ENCODE measurements at regions not wholly inside any gene's neighbourhood (a gene's known extent, or its start where the extent isn't known, plus 50 kb on each side); places are given as distances from the start of the nearest gene placed in this dataset.

GRCh38 chr13:50511877-50512341 lies 331.6 kb downstream of the DLEU7 start:
- no peak for DNase-seq

DNA sequence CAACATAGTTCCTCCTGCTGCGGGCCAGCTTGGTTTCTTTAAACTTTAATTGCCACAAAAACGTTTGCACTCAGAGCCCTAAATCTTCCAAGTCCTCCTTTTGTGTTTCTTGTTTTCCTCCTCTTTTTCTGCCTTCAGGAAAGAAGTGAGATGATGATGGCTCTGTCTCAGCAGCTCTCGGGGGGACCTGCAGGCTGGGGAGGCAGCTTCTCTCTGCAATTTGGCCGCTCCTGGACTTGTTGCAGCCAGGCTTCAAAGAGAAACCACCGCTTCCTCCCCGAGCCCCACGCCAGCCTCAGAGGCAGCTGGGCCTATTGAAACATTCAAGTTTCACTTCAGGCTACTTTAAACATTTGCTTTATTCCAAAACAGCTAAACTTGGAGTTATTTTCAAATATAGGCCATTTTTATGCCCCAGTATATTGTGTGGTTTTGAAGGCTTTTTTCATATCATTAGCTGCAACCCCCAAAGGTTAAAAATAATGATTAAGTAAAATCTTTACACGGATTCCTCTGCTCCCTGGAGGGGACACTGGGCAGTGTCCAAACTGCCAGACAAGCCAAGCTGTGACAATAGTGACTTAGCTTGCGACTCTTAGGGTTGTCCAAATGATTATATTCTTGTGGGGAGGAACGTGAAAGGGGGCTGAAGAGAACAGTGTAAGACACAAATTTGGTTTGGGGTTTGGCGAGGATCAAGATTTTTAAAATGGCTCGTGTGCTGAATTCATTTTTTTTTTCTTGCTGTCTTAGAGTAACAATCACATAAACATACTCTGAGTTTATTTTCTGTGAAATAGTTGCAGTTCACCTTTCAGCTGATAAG lies 330.8 kb downstream of the DLEU7 start:
- DNase-seq, result no peak

GRCh38 chr13:50513300-50513877 lies 330.1 kb downstream of the DLEU7 start:
- no peak for DNase-seq

DNA sequence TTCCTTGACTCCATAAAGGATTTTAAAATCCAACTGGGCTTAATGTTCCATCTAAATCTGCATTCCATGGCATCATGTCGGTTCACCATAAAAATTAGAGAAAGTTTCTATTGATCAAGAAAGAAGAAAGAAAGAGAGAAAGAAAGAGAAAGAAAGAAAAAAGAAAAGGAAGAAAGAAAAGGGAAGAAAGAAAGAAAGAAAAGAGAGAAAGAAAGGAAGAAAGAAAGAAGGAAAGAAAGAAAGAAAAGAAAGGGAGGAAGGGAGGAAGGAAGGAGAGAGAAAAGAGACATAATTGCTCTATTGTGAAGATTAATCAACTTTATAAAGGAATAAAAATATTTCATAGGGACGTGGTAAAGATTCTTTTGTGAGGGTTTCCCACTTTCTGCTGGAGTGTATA lies 329.2 kb downstream of the DLEU7 start:
- no peak for DNase-seq

- no peak for DNase-seq
These were observed 325.4 kb downstream of the DLEU7 start for GRCh38 chr13:50518131-50518530.

DNA sequence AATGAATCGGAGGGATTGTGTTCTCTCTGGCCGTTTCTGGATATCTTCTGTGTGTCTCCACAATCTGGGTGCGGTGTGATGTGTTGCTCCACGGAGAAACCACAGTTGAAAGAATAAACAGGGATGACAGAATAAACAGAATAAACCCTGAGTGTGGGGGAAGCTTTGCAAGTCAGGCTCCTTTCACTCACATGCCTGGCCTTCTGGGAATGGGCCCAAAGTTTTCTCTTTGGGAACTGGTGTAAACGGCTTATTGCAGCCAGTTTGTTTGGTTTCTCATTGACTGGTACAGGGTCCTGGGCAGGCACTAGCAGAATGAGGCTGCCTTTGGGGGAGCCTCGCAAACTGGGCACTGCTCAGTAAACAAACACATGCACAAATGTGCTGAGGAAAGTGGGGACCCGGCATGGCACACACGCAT lies 324.7 kb downstream of the DLEU7 start:
- DNase-seq, result no peak

- no peak for DNase-seq
These were observed 323.6 kb downstream of the DLEU7 start for GRCh38 chr13:50519866-50520265.

DNA sequence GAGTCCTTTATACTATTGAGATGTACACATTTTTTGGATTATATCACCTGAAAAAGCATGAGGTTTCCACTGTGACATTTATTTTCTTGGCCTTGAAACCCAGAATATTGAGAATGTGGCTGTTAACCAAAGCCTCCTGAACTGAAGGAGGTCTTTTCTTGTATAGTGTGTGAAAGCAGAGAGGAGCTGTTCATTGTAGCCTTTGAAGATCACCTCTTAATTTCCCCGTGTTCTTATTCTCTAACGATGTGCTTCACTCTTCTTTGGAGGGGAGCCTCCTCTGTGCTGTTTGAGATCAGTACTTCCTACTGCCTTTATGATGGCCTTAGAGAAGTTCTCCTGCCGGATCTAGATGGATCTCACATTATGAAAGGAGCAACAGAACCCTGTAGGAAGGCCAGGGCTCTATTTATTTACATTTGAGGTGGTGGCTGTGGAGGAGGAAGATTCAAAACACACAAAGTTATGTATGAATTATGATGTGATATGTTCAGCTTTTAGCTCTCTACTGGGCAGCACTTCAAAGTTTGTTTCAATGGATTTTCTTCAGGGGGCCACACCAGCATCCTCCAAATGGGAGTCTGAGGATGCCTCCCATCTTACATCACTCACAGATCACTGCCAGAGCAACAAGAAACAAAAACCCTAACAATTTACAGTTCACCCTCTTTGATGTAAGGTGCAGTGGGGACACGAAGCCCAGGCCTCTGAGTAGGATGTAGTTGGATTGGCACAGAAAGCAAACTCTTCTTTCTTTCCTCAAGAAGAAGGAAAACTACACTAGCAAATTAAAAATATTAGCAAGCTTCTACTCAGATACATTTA lies 322.3 kb downstream of the DLEU7 start:
- no peak for DNase-seq

DNA sequence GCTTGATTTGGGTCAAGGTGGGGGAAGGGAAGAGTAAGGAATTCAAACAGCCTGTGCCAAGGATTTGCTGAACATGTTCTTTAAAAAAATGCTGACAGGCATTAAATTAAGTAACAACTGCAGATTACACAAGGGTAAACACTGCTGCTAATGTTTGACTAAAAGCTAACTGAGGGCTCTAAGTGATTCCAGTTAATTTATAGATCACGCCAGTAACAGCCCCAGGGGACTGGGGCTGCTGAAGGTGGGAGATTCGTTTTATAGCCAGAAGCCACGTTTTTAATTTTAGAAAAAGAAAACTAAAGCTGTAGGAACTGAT lies 321.7 kb downstream of the DLEU7 start:
- DNase-seq, result no peak

DNA sequence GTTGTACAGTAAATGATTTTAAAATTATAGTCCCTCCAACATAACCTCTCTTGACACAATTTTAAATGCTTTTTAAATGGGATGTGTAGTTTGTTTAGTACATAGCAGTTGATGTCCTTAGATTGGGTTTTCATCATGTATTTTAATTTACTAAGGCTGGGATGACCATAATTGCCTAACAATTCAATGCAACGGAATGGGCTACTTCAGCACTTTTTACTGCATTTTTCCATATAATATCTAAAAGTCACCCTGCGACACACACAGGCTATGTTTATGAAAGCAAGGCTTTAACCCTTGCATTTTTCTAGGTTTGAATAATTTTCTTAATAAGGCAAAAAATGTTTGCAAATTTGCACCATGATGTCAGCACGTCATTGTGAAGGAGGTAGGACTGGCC lies 321.0 kb downstream of the DLEU7 start:
- DNase-seq, result no peak

- no peak for DNase-seq
These were observed 320.2 kb downstream of the DLEU7 start for GRCh38 chr13:50523307-50523706.

DNA sequence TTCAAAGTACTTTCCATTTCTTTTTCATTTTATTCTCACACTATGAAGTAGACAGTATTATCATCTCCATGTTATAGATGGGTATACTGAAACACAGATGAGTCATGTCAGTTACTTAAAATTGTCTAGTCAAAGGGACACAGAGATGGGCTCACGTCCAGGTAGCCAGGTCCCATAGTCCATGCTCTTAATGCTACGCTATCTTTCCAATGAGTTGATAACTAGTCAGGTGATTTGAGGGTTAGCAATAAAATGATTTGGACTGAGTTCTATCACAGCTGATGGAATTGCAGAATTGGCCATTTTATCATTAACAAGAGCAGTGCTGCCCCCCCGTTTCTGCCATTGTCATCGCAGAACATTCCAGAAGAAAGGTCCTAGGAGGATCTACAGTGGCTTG lies 318.9 kb downstream of the DLEU7 start:
- no peak for DNase-seq

GRCh38 chr13:50526661-50527071 lies 316.8 kb downstream of the DLEU7 start:
- DNase-seq, result no peak

GRCh38 chr13:50527188-50527587 lies 316.3 kb downstream of the DLEU7 start:
- no peak for DNase-seq

DNA sequence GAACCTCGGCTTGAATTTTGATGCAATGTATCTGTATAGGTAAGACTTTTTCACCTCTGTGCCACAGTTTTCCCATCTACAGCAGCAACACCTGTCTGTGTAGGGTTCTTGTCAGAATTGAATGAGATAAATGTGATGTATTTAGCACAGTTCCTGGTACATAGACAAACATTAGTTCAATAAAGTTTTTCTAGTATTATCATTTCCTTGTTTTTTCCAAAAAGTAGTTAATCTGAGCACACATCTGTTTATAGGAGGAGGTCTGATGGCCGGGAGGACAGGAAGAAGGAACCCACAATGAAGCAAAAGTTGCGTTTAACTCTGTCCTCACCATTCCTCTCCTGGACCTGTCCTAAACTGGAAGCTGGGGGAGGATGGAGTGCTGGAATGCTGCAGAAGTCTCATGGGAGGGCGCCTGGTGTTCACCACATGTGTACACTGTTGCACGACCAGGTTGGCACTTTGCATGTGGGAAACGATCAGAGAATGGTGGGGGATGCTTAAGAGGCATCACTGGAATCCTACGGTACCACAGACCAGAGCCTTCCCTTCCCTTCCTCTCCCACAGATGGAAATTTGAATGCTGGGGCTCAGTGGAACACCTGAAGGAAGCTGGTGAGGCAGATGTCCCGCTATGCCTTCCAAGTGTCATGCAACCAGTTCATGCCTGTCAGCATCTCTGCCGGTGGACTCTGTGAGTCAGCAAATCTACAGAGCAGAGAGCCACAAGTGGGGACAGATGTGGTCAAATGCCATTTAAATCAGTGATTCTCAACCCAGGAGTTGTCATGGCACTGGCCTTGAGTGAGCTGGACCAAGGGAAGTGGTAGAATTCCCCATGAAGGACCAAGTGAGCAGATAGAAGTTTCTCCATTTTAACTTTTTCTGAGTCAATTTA lies 315.6 kb downstream of the DLEU7 start:
- DNase-seq, result no peak

DNA sequence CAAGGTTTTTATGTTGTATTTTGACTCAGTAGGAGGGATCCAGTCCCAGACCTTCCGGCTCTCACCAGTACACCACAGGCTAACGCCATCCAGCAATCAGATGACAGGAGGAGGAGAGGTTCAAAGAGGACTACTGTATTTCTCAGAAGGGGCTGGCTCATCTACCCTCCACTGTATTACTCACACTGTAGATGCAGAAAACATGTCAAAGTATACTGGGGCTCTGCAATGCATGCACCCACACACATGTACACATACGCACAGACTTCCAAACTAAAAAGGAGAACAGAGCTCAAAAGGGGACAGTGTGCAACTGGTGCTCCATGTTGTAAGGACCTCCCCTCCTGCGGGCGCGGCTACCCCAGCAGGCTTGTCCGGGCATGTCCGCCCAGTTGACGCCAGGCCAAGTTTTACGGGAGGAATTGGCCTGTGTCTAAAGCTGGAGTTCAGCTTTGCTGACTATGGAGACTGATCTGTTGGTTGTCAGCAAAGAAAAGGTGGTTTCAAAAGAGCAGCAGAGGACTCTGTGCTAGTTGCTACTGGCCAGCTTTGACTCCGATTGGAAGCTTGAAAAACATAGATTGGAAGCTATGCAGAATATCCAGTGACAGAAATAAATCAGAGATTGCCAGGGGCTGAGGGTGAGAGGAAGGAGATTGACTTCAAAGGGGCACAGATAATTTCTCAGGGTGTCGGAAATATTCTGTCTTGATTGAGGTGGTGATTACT lies 314.2 kb downstream of the DLEU7 start:
- peak; percentile 25 for DNase-seq

GRCh38 chr13:50531917-50532899 lies 311.3 kb downstream of the DLEU7 start:
- no peak for DNase-seq

DNA sequence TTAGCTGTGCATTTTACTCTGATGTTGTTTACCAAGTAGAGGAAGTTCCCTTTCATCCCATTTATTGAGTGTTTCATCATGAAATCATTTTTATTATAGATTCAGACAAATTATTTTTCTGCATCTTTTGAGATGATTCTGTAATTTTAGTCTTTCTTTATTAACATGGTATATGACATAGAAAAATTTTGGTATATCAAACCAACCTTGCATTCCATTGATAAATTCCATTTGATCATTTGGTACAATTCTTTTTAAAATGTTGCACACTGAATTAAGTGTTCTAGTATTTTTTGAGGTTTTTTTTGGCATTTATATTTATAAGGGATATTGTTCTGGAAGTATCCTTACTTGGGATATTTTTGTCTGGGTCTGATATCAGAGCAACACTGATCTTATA lies 308.4 kb downstream of the DLEU7 start:
- DNase-seq, result no peak

GRCh38 chr13:50537029-50537428 lies 306.5 kb downstream of the DLEU7 start:
- DNase-seq, result no peak

GRCh38 chr13:50539791-50540530 lies 303.5 kb downstream of the DLEU7 start:
- DNase-seq, result no peak
